Sigmoid colon (tissue), 6 donors: ENCODE measurements at regions not wholly inside any gene's neighbourhood (a gene's known extent, or its start where the extent isn't known, plus 50 kb on each side); places are given as distances from the start of the nearest gene placed in this dataset.
"Not testable (repeated sequence)": the region's sequence is repeated elsewhere in the genome, so short reads cannot be mapped to it uniquely, and the experiment has no call there.

Experiments
- DNase-seq: peaks from one replicate; pipeline ENCODE4 v3.0.0-alpha.2; 2019
- H3K27ac ChIP-seq, 4 donors: fragments of 200-600 bp; sonication (generic); one replicate each; pipeline ENCODE4 v1.5.1; 2016 to 2019; ENCODE audit warnings: mild to moderate bottlenecking in 1 of 4
- H3K27me3 ChIP-seq, 3 donors: fragments of 200-600 bp; sonication (generic); one replicate each; pipeline ENCODE4 v1.5.1; 2019; ENCODE audit warnings: mild to moderate bottlenecking in 1 of 3
- H3K36me3 ChIP-seq, 4 donors: fragments of 200-600 bp; sonication (generic); one replicate each; pipeline ENCODE4 v1.5.1; 2016 to 2019
- H3K4me1 ChIP-seq, 4 donors: fragments of 200-600 bp; sonication (generic); one replicate each; pipeline ENCODE4 v1.5.1; 2017 to 2019
- H3K4me3 ChIP-seq, 4 donors: fragments of 200-600 bp; sonication (generic); one replicate each; pipeline ENCODE4 v1.5.1; 2017 to 2019; ENCODE audit warnings: mild to moderate bottlenecking in 2 of 4, moderate library complexity in 1 of 4
- H3K9me3 ChIP-seq, 4 donors: fragments of 200-600 bp in 3 of 4; sonication (generic) in 3 of 4; one replicate each; pipeline versions ENCODE4 v1.5.1 to v1.6.1; 2013 to 2019
- CTCF ChIP-seq, 4 experiments: fragments of 450-650 bp in 3 of 4; fragments of 200-600 bp in 1 of 4; IDR thresholded peaks; one replicate each; pipeline ENCODE4 v1.5.1; 2016 to 2019; ENCODE audit warnings: antibody characterized with exemption in 4 of 4, mild to moderate bottlenecking in 3 of 4, moderate library complexity in 2 of 4
- EP300 ChIP-seq, 4 donors: sonication (generic); formaldehyde crosslinking; IDR thresholded peaks; one replicate each; pipeline ENCODE4 v1.6.1; 2017; ENCODE audit warnings: antibody characterized with exemption in 4 of 4
- POLR2A ChIP-seq, 2 donors: fragments of 450-650 bp; IDR thresholded peaks; one replicate each; pipeline ENCODE4 v1.6.1; 2016; ENCODE audit warnings: antibody characterized with exemption in 2 of 2, mild to moderate bottlenecking in 2 of 2, moderate library complexity in 2 of 2
- POLR2AphosphoS5 ChIP-seq, 4 donors: sonication (generic); formaldehyde crosslinking; IDR thresholded peaks; one replicate each; pipeline ENCODE4 v1.6.1; 2017; ENCODE audit warnings: antibody characterized with exemption in 4 of 4
- whole genome bisulfite sequencing, 2 donors: extraction: QIAGEN DNeasy Blood & Tissue Kit; methylation state at CpG; one replicate each; pipeline ENCODE4 v1.1.7; 2013; 5-methylcytosine and 5-hydroxymethylcytosine counted together
- intact Hi-C: fragments of 100-400 bp; cut with DNase I; formaldehyde crosslinking; loops from one replicate; pipeline ENCODE4 v1.15.1; 2023
- donor health status: healthy with polysubstance abuse.
- donor health status: healthy.

GRCh38 chr1:219713981-219714381, 101.1 kb upstream of the ZC3H11B start:
- Histone ChIP-seq H3K36me3 (no peaks in the 10 kb centered on the region), H3K4me1 (no peaks in the 10 kb centered on the region), H3K27ac (no peak overlapping the region), H3K9me3 (no peaks in the 10 kb centered on the region), H3K4me3 (no peak overlapping the region), H3K27me3 (no peaks in the 10 kb centered on the region)
- intact Hi-C loops = no loop called here
- DNase-seq = no peak
- WGBS, 2 donors = 57 to 66% methylated on average over 4 of the region's 4 CpGs
- TF ChIP-seq POLR2AphosphoS5 (IDR thresholded peaks at IDR 0.05) = no peak
- TF ChIP-seq CTCF (IDR thresholded peaks at IDR 0.05) = no peak
- no peak for TF ChIP-seq EP300 (IDR thresholded peaks at IDR 0.05)
- TF ChIP-seq POLR2A (IDR thresholded peaks at IDR 0.05) = no peak

GRCh38 chr1:219712506-219712905, 99.6 kb upstream of the ZC3H11B start:
- TF ChIP-seq CTCF (IDR thresholded peaks at IDR 0.05) (no peak), POLR2AphosphoS5 (IDR thresholded peaks at IDR 0.05) (no peak)
- Histone ChIP-seq H3K27ac (no peak overlapping the region), H3K36me3 (no peaks in the 10 kb centered on the region), H3K9me3 (no peaks in the 10 kb centered on the region), H3K27me3 (no peaks in the 10 kb centered on the region), H3K4me3 (no peak overlapping the region), H3K4me1 (no peaks in the 10 kb centered on the region)
- intact Hi-C loops = no loop called here
- DNase-seq = no peak
- WGBS, 2 donors = 79 to 87% methylated on average over 4 of the region's 4 CpGs

GRCh38 chr1:219710529-219711194, 97.8 kb upstream of the ZC3H11B start:
- no peak overlapping the region for H3K4me3 ChIP-seq
- DNase-seq = no peak
- no peaks in the 10 kb centered on the region for H3K36me3 ChIP-seq
- intact Hi-C loops = no loop called here
- H3K27me3 ChIP-seq = no peaks in the 10 kb centered on the region
- no peaks in the 10 kb centered on the region for H3K4me1 ChIP-seq
- no peaks in the 10 kb centered on the region for H3K9me3 ChIP-seq
- no peak overlapping the region for H3K27ac ChIP-seq
- TF ChIP-seq POLR2AphosphoS5 (IDR thresholded peaks at IDR 0.05) = no peak
- TF ChIP-seq EP300 (IDR thresholded peaks at IDR 0.05) = no peak
- TF ChIP-seq POLR2A (IDR thresholded peaks at IDR 0.05) = no peak
- TF ChIP-seq CTCF (IDR thresholded peaks at IDR 0.05) = no peak
- 89 to 91% methylated on average over 6 of the region's 6 CpGs for WGBS, 2 donors

- no peak for TF ChIP-seq EP300 (IDR thresholded peaks at IDR 0.05)
- no peak for TF ChIP-seq CTCF (IDR thresholded peaks at IDR 0.05)
- no peak for TF ChIP-seq POLR2A (IDR thresholded peaks at IDR 0.05)
- TF ChIP-seq POLR2AphosphoS5 (IDR thresholded peaks at IDR 0.05) = no peak
- DNase-seq = no peak
- Histone ChIP-seq H3K9me3 (no peaks in the 10 kb centered on the region), H3K4me3 (no peak overlapping the region), H3K36me3 (no peaks in the 10 kb centered on the region), H3K4me1 (no peaks in the 10 kb centered on the region), H3K27me3 (no peaks in the 10 kb centered on the region), H3K27ac (no peak overlapping the region)
- intact Hi-C loops = no loop called here
- 70 to 79% methylated on average over 6 of the region's 6 CpGs for WGBS, 2 donors
Measured at GRCh38 chr1:219708919-219709543, 96.1 kb upstream of the ZC3H11B start.

GRCh38 chr1:219707885-219708284, 95.0 kb upstream of the ZC3H11B start:
- H3K4me1 ChIP-seq, intact Hi-C loops, DNase-seq, H3K36me3 ChIP-seq, H3K4me3 ChIP-seq, H3K27ac ChIP-seq, H3K9me3 ChIP-seq, H3K27me3 ChIP-seq: not testable (repeated sequence)
- 82 to 90% methylated on average over 1 of the region's 1 CpG for WGBS, 2 donors

- H3K27ac ChIP-seq, H3K27me3 ChIP-seq, H3K9me3 ChIP-seq, DNase-seq, H3K4me1 ChIP-seq, H3K4me3 ChIP-seq, H3K36me3 ChIP-seq, intact Hi-C loops: not testable (repeated sequence)
- 72 to 87% methylated on average over 3 of the region's 3 CpGs for WGBS, 2 donors
Measured at GRCh38 chr1:219704331-219704730, 91.4 kb upstream of the ZC3H11B start.
